Kidney (tissue), 13 donors: ENCODE measurements at regions not wholly inside any gene's neighbourhood (a gene's known extent, or its start where the extent isn't known, plus 50 kb on each side); places are given as distances from the start of the nearest gene placed in this dataset.
A peak's percentile ranks its signal among the peaks of the same experiment; 100 is the strongest.

Experiments
- DNase-seq, 5 donors: peaks; one replicate each; pipeline ENCODE4 v3.0.0-alpha.2; 2013 to 2020
- FAIRE-seq: peaks from 2 replicates; lab custom pipeline; 2012; peaks lifted over from hg19 to GRCh38; lab: Jason Lieb, UNC
- H3K27ac ChIP-seq, 2 donors: one replicate each; pipeline ENCODE4 v1.7.0; 2013; ENCODE audit warnings: low read depth in 2 of 2, low read length in 2 of 2, inconsistent platforms in 1 of 2
- H3K27me3 ChIP-seq: one replicate; pipeline ENCODE4 v1.7.1; 2013; ENCODE audit warnings: low read length, inconsistent platforms; ENCODE audit not compliant: control insufficient read depth, insufficient read depth
- H3K36me3 ChIP-seq, 3 donors: one replicate each; pipeline versions ENCODE4 v1.7.0 to v1.7.1; 2013; ENCODE audit warnings: low read length in 3 of 3, control low read depth in 1 of 3, inconsistent platforms in 1 of 3; ENCODE audit not compliant: insufficient read depth in 3 of 3, control insufficient read depth in 2 of 3
- H3K4me1 ChIP-seq, 3 donors: one replicate each; pipeline versions ENCODE4 v1.7.0 to v1.7.1; 2013; ENCODE audit warnings: low read length in 3 of 3, inconsistent platforms in 1 of 3, low read depth in 1 of 3; ENCODE audit not compliant: control insufficient read depth in 2 of 3, insufficient read depth in 2 of 3
- H3K4me3 ChIP-seq, 3 donors: one replicate each; pipeline versions ENCODE4 v1.7.0 to v1.8.1; 2013; ENCODE audit warnings: low read length in 3 of 3, control low read depth in 1 of 3, inconsistent platforms in 1 of 3
- H3K9ac ChIP-seq, 3 donors: one replicate each; pipeline versions ENCODE4 v1.7.0 to v1.7.1; 2013; ENCODE audit warnings: low read length in 3 of 3, control low read depth in 1 of 3, inconsistent platforms in 1 of 3
- H3K9me3 ChIP-seq, 3 donors: one replicate each; pipeline versions ENCODE4 v1.7.0 to v1.7.1; 2013; ENCODE audit warnings: low read length in 3 of 3, control low read depth in 1 of 3, inconsistent platforms in 1 of 3; ENCODE audit not compliant: control insufficient read depth in 2 of 3, insufficient read depth in 1 of 3
- intact Hi-C: fragments of 100-400 bp; cut with DNase I; formaldehyde crosslinking; loops from one replicate; pipeline ENCODE4 v1.11.1; 2022
- TF ChIP-seq, protein P1 (sequence below): IDR thresholded peaks from 3 replicates; pipeline ENCODE4 v1.5.1; 2012; ENCODE audit warnings: mild to moderate bottlenecking, moderate library complexity, borderline replicate concordance; ENCODE audit not compliant: insufficient read depth; ENCODE audit errors: extremely low read depth
- donor health status: control.
- donor health status: control.
- donor health status: control.
- donor health status: control.
- donor health status: control.
- donor health status: DM: yes; HTN: yes; CAD: no.
- donor health status: Normal renal cell carcinoma (clear cell type).

DNA sequence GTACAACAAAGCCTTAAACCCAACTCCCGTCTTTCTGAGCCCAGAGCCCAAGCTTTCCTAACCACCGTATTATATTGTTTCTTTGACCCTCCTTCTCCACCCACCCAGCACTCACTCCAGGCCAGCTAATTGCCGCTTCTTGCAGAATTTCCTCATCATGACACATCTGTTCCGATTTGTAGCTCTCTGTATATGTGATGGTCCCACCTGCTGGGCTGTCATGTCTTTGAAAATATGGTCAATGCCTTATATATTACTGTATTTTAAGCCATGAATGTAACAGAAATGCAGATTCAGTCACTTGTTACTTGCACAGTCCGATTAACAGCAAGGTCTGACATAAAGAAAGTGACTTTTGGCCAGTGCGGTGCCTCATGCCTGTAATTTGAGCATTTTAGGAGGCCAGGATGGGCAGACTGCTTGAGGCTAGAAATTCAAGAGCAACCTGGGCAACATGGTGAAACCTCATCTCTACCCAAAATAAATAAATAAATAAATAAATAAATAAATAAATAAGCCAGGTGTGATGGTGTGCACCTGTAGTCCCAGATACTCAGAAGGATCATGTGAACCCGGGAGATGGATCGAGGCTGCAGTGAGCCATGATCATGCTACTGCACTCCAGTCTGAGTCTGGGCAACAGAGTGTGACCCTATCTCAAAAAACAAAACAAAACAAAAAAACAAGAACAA, 359.8 kb downstream of the ATP23 start:
- intact Hi-C loops = no loop called here
- TF ChIP-seq, protein P1, sequence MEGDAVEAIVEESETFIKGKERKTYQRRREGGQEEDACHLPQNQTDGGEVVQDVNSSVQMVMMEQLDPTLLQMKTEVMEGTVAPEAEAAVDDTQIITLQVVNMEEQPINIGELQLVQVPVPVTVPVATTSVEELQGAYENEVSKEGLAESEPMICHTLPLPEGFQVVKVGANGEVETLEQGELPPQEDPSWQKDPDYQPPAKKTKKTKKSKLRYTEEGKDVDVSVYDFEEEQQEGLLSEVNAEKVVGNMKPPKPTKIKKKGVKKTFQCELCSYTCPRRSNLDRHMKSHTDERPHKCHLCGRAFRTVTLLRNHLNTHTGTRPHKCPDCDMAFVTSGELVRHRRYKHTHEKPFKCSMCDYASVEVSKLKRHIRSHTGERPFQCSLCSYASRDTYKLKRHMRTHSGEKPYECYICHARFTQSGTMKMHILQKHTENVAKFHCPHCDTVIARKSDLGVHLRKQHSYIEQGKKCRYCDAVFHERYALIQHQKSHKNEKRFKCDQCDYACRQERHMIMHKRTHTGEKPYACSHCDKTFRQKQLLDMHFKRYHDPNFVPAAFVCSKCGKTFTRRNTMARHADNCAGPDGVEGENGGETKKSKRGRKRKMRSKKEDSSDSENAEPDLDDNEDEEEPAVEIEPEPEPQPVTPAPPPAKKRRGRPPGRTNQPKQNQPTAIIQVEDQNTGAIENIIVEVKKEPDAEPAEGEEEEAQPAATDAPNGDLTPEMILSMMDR = no peak
- DNase-seq (peak in 1 of 5 donors; percentile 9), FAIRE-seq (no peak)
- Histone ChIP-seq H3K36me3 (no peaks in the 10 kb centered on the region), H3K4me1 (no peaks in the 10 kb centered on the region), H3K27me3 (no peaks in the 10 kb centered on the region), H3K9me3 (no peaks in the 10 kb centered on the region), H3K4me3 (no peak overlapping the region), H3K27ac (no peak overlapping the region), H3K9ac (no peak overlapping the region)

- FAIRE-seq (no peak), DNase-seq (no peak)
- intact Hi-C loops = no loop called here
- TF ChIP-seq, protein P1 = no peak
- Histone ChIP-seq H3K27ac (no peak overlapping the region), H3K9me3 (no peaks in the 10 kb centered on the region), H3K9ac (no peak overlapping the region), H3K4me1 (no peaks in the 10 kb centered on the region), H3K36me3 (no peaks in the 10 kb centered on the region), H3K4me3 (no peak overlapping the region), H3K27me3 (no peaks in the 10 kb centered on the region)
Observed at GRCh38 chr12:58301730-58302122, 360.4 kb downstream of the ATP23 start.

DNA sequence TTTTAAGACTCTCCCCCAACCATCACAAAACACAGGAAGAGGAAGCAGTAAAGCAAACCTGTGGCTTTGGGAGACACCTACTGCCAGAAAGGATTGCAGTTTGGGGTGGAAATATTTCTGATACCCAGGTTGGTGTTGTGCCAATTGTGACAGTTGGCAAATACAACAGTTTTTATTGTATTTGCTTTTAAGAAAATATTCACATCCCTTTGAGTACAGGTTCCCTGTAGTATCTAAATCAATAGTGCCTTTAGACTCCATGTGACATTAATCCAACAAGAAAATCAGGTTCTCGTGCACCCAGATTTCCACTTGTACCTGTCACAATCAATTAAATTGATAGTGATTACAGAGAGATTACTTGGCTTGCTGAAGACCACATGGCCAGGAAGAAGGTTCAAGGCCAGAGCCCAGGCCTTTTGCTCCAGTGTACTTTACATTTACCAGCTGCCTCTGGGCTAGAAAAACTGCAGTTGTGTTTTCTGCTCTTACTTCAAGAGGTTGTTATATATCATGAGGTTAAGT, 361.2 kb downstream of the ATP23 start:
- Histone ChIP-seq H3K27ac (no peak overlapping the region), H3K4me1 (no peaks in the 10 kb centered on the region), H3K9ac (no peak overlapping the region), H3K27me3 (no peaks in the 10 kb centered on the region), H3K36me3 (no peaks in the 10 kb centered on the region), H3K9me3 (no peaks in the 10 kb centered on the region), H3K4me3 (no peak overlapping the region)
- FAIRE-seq (no peak), DNase-seq (peak in 1 of 5 donors; percentile 20)
- TF ChIP-seq, protein P1 = peak; percentile 3
- intact Hi-C loops = no loop called here
